ENCODE measurements at regions not wholly inside any gene's neighbourhood (a gene's known extent, or its start where the extent isn't known, plus 50 kb on each side); places are given as distances from the start of the nearest gene placed in this dataset.

- no peak for ATAC-seq
- TF ChIP-seq CTCF (IDR thresholded peaks at IDR 0.05) (no peak), POLR2A (IDR thresholded peaks at IDR 0.05) (no peak)
- no peaks in the 10 kb centered on the region for H3K9me3 ChIP-seq
- H3K27ac ChIP-seq = no peak overlapping the region
- no peaks in the 10 kb centered on the region for H3K4me1 ChIP-seq
- WGBS, 4 donors = 85 to 93% (median 91%) methylated on average over 1 of the region's 1 CpG
- H3K27me3 ChIP-seq = no peaks in the 10 kb centered on the region
- intact Hi-C loops (cut with DNase I) = no loop called here
- H3K4me3 ChIP-seq = no peak overlapping the region
- no peak for DNase-seq
- no peaks in the 10 kb centered on the region for H3K36me3 ChIP-seq
Observed at GRCh38 chr4:133929531-133930239, 271.9 kb downstream of the PABPC4L start.

- 82 to 87% (median 84%) methylated on average over 8 of the region's 8 CpGs for WGBS, 4 donors
- H3K36me3 ChIP-seq = no peaks in the 10 kb centered on the region
- no peaks in the 10 kb centered on the region for H3K27me3 ChIP-seq
- DNase-seq (no peak), ATAC-seq (no peak)
- H3K4me1 ChIP-seq = no peaks in the 10 kb centered on the region
- H3K27ac ChIP-seq = no peak overlapping the region
- no peak overlapping the region for H3K4me3 ChIP-seq
- peaks cover 0 to 3% (median 0%) of the 10 kb centered on the region in 12 donors for H3K9me3 ChIP-seq
- intact Hi-C loops (cut with DNase I) = no loop called here
- TF ChIP-seq POLR2A (IDR thresholded peaks at IDR 0.05) = no peak
- TF ChIP-seq CTCF (IDR thresholded peaks at IDR 0.05) = no peak
Observed at GRCh38 chr4:133921280-133922195, 280.1 kb downstream of the PABPC4L start.

GRCh38 chr4:133920236-133920635, 281.4 kb downstream of the PABPC4L start:
- Histone ChIP-seq H3K27ac (no peak overlapping the region), H3K4me1 (no peaks in the 10 kb centered on the region), H3K36me3 (no peaks in the 10 kb centered on the region), H3K4me3 (no peak overlapping the region), H3K27me3 (no peaks in the 10 kb centered on the region), H3K9me3 (peaks cover 0 to 3% (median 0%) of the 10 kb centered on the region in 12 donors)
- intact Hi-C loops (cut with DNase I) = no loop called here
- DNase-seq (no peak), ATAC-seq (no peak)
- TF ChIP-seq POLR2A (IDR thresholded peaks at IDR 0.05) = no peak
- 80 to 85% (median 84%) methylated on average over 2 of the region's 2 CpGs for WGBS, 4 donors

GRCh38 chr4:133910165-133910564, 291.4 kb downstream of the PABPC4L start:
- WGBS, 4 donors = 74 to 79% (median 76%) methylated on average over 3 of the region's 3 CpGs
- intact Hi-C loops (cut with DNase I) = no loop called here

More at GRCh38 chr4:133910165-133910564, 291.4 kb downstream of the PABPC4L start:
- Histone ChIP-seq H3K27me3 (no peaks in the 10 kb centered on the region), H3K27ac (no peak overlapping the region), H3K4me1 (no peaks in the 10 kb centered on the region), H3K9me3 (peaks cover 0 to 18% (median 2%) of the 10 kb centered on the region in 12 donors), H3K4me3 (no peak overlapping the region), H3K36me3 (no peaks in the 10 kb centered on the region)
- TF ChIP-seq POLR2A (IDR thresholded peaks at IDR 0.05) (no peak), CTCF (IDR thresholded peaks at IDR 0.05) (no peak)
- DNase-seq = no peak
- ATAC-seq = no peak
